H1 (cell line): ENCODE measurements at regions not wholly inside any gene's neighbourhood (a gene's known extent, or its start where the extent isn't known, plus 50 kb on each side); places are given as distances from the start of the nearest gene placed in this dataset.

ENCODE experiments used
- CTCF ChIA-PET: fragments of 300-600 bp; sonication (Branson Sonifier 250); formaldehyde crosslinking; loops from one replicate; lab custom pipeline; 2021; ENCODE audit not compliant: partially characterized antibody; lab: Charles Lee
- POLR2A ChIA-PET: fragments of 300-600 bp; sonication (Branson Sonifier 250); formaldehyde crosslinking; loops from one replicate; lab custom pipeline; 2021; ENCODE audit warnings: inconsistent platforms; ENCODE audit not compliant: partially characterized antibody; lab: Charles Lee
- DNase-seq, 2 experiments: peaks; one replicate each; pipeline versions ENCODE4 v3.0.0 to v3.0.0-alpha.2; 2010 to 2022; ENCODE audit warnings: low spot score in 2 of 2, low read depth in 1 of 2, mixed read lengths in 1 of 2
- FAIRE-seq: peaks from 2 replicates; lab custom pipeline; 2011; peaks lifted over from hg19 to GRCh38; lab: Jason Lieb, UNC
- H2AFZ ChIP-seq: 2 replicates; pipeline ENCODE4 v1.8.1; 2012; ENCODE audit warnings: low read length, inconsistent platforms
- H2AK5ac ChIP-seq: 2 replicates; pipeline ENCODE4 v1.6.1; 2013; ENCODE audit warnings: low read depth, low read length
- H2BK120ac ChIP-seq: replicated peaks from 2 replicates; pipeline ENCODE3; 2013; ENCODE audit warnings: low read depth, low read length, inconsistent platforms
- H2BK12ac ChIP-seq: 2 replicates; pipeline ENCODE4 v1.6.1; 2013; ENCODE audit warnings: low read depth, low read length
- H2BK15ac ChIP-seq: 2 replicates; pipeline ENCODE4 v1.6.1; 2013; ENCODE audit warnings: low read length
- H2BK20ac ChIP-seq: 2 replicates; pipeline ENCODE4 v1.6.1; 2013; ENCODE audit warnings: low read length
- H2BK5ac ChIP-seq: 2 replicates; pipeline ENCODE4 v1.6.1; 2013; ENCODE audit warnings: low read depth, low read length
- H3K14ac ChIP-seq: 2 replicates; pipeline ENCODE4 v1.6.1; 2013; ENCODE audit warnings: inconsistent platforms; ENCODE audit not compliant: insufficient read length
- H3K18ac ChIP-seq: 2 replicates; pipeline ENCODE4 v1.6.1; 2013; ENCODE audit warnings: low read length; ENCODE audit errors: extremely low read depth
- H3K23ac ChIP-seq: 2 replicates; pipeline ENCODE4 v1.6.1; 2013; ENCODE audit warnings: inconsistent platforms; ENCODE audit not compliant: insufficient read length
- H3K23me2 ChIP-seq: 2 replicates; pipeline ENCODE4 v1.6.1; 2013; ENCODE audit warnings: low read depth, low read length
- H3K27ac ChIP-seq: 2 replicates; pipeline ENCODE4 v1.6.1; 2011; ENCODE audit warnings: low read depth, low read length, inconsistent platforms
- H3K27me3 ChIP-seq, 4 experiments: replicated peaks in 1 of 4; 1 replicate in 1 of 4; 2 replicates in 3 of 4; pipeline versions ENCODE4 v1.6.1 to v1.8.1; 2011 to 2013; ENCODE audit warnings: low read length in 3 of 4, mild to moderate bottlenecking in 3 of 4, inconsistent platforms in 2 of 4, mixed read lengths in 2 of 4, moderate library complexity in 1 of 4; ENCODE audit not compliant: control insufficient read depth in 3 of 4, insufficient read depth in 3 of 4; ENCODE audit errors: extremely low read depth in 1 of 4
- H3K36me3 ChIP-seq, 4 experiments: 2 replicates each; pipeline versions ENCODE4 v1.6.1 to v1.8.1; 2011 to 2013; ENCODE audit warnings: mild to moderate bottlenecking in 4 of 4, low read length in 3 of 4, moderate library complexity in 2 of 4, control low read depth in 1 of 4, inconsistent platforms in 1 of 4; ENCODE audit not compliant: insufficient read depth in 4 of 4, control insufficient read depth in 2 of 4
- H3K4ac ChIP-seq: replicated peaks from 2 replicates; pipeline ENCODE3; 2013; ENCODE audit warnings: low read length, low read depth, mixed read lengths, inconsistent platforms; ENCODE audit not compliant: insufficient read length
- H3K4me1 ChIP-seq, 4 experiments: replicated peaks in 1 of 4; 1 replicate in 1 of 4; 2 replicates in 3 of 4; pipeline versions ENCODE4 v1.6.1 to v1.8.1; 2011 to 2013; ENCODE audit warnings: low read length in 3 of 4, inconsistent platforms in 2 of 4, mixed read lengths in 1 of 4; ENCODE audit not compliant: insufficient read depth in 4 of 4, control insufficient read depth in 3 of 4
- H3K4me2 ChIP-seq, 2 experiments: 2 replicates each; pipeline versions ENCODE4 v1.6.1 to v1.8.1; 2011 to 2013; ENCODE audit warnings: low read depth in 2 of 2, low read length in 2 of 2, control low read depth in 1 of 2, inconsistent platforms in 1 of 2, mild to moderate bottlenecking in 1 of 2; ENCODE audit not compliant: insufficient read depth in 1 of 2
- H3K4me3 ChIP-seq, 4 experiments: fragments of 200-600, 300-600 bp in 1 of 4; sonication (generic), shearing (Covaris generic), sonication (Bioruptor Twin) in 1 of 4; 2 replicates each; pipeline versions ENCODE4 v1.5.1 to v1.8.1; 2011 to 2016; ENCODE audit warnings: low read length in 4 of 4, low read depth in 3 of 4, control low read depth in 2 of 4, inconsistent platforms in 2 of 4, mild to moderate bottlenecking in 2 of 4, mixed read lengths in 1 of 4, moderate library complexity in 1 of 4; ENCODE audit not compliant: insufficient read depth in 2 of 4; ENCODE audit errors: extremely low read depth in 1 of 4
- H3K56ac ChIP-seq: replicated peaks from 2 replicates; pipeline ENCODE3; 2013; ENCODE audit warnings: low read depth, mild to moderate bottlenecking, mixed read lengths, low read length, inconsistent platforms; ENCODE audit not compliant: insufficient read length
- H3K79me1 ChIP-seq: 2 replicates; pipeline ENCODE4 v1.6.1; 2013; ENCODE audit warnings: low read depth, low read length, control low read depth
- H3K79me2 ChIP-seq, 2 experiments: 2 replicates each; pipeline versions ENCODE4 v1.6.1 to v1.8.1; 2012 to 2013; ENCODE audit warnings: low read length in 2 of 2, mild to moderate bottlenecking in 2 of 2, inconsistent platforms in 1 of 2; ENCODE audit not compliant: insufficient read depth in 2 of 2, control insufficient read depth in 1 of 2
- H3K9ac ChIP-seq, 4 experiments: replicated peaks in 1 of 4; 1 replicate in 1 of 4; 2 replicates in 3 of 4; pipeline versions ENCODE4 v1.6.1 to v1.8.1; 2011 to 2013; ENCODE audit warnings: low read depth in 3 of 4, low read length in 3 of 4, control low read depth in 2 of 4, mild to moderate bottlenecking in 2 of 4, moderate library complexity in 2 of 4, inconsistent platforms in 1 of 4; ENCODE audit errors: extremely low read depth in 1 of 4
- H3K9me3 ChIP-seq, 2 experiments: 2 replicates each; pipeline versions ENCODE4 v1.6.1 to v1.8.1; 2012 to 2013; ENCODE audit warnings: mild to moderate bottlenecking in 2 of 2, moderate library complexity in 2 of 2, control low read depth in 1 of 2, inconsistent platforms in 1 of 2, low read depth in 1 of 2, low read length in 1 of 2, mixed read lengths in 1 of 2; ENCODE audit not compliant: insufficient read depth in 2 of 2
- H4K20me1 ChIP-seq, 2 experiments: replicated peaks in 1 of 2; 2 replicates each; pipeline versions ENCODE3 to v1.8.1; 2011 to 2013; ENCODE audit warnings: inconsistent platforms in 2 of 2, low read length in 2 of 2, mild to moderate bottlenecking in 1 of 2; ENCODE audit not compliant: insufficient read depth in 2 of 2, control insufficient read depth in 1 of 2
- H4K5ac ChIP-seq: 2 replicates; pipeline ENCODE4 v1.6.1; 2013; ENCODE audit warnings: low read length, low read depth, mixed read lengths, inconsistent platforms; ENCODE audit not compliant: insufficient read length
- H4K8ac ChIP-seq: 2 replicates; pipeline ENCODE4 v1.8.0; 2013; ENCODE audit warnings: mild to moderate bottlenecking, moderate library complexity, low read length, inconsistent platforms; ENCODE audit not compliant: insufficient read depth; ENCODE audit errors: extremely low read depth
- H4K91ac ChIP-seq: replicated peaks from 2 replicates; pipeline ENCODE3; 2013; ENCODE audit warnings: low read length, mixed read lengths, inconsistent platforms; ENCODE audit not compliant: insufficient read length
- CBX5 ChIP-seq: fragments of 300-800, 300-1000 bp; sonication (generic); IDR thresholded peaks from 2 replicates; pipeline ENCODE4 v1.7.1; 2016; ENCODE audit warnings: antibody characterized with exemption, low read length, low read depth
- GTF2F1 ChIP-seq: IDR thresholded peaks from 2 replicates; pipeline ENCODE4 v1.6.1; 2012; ENCODE audit warnings: low read depth, low read length, improper control_type of control experiment, borderline replicate concordance
- MAFK ChIP-seq: IDR thresholded peaks from 2 replicates; pipeline ENCODE4 v1.6.1; 2012; ENCODE audit warnings: low read depth, mild to moderate bottlenecking, improper control_type of control experiment, low read length
- MAX ChIP-seq: IDR thresholded peaks from 2 replicates; pipeline ENCODE4 v1.6.1; 2012; ENCODE audit warnings: inconsistent platforms
- PHF8 ChIP-seq: fragments of 200-600 bp; sonication (generic); conservative IDR thresholded peaks from 2 replicates; pipeline ENCODE4 v1.7.1; 2012; ENCODE audit warnings: low read depth, mild to moderate bottlenecking, inconsistent platforms, low read length, moderate library complexity
- POLR2A ChIP-seq, 2 experiments: IDR thresholded peaks; 1 replicate in 1 of 2; 2 replicates in 1 of 2; pipeline ENCODE4 v1.6.1; 2011; ENCODE audit warnings: low read depth in 2 of 2, low read length in 2 of 2, mild to moderate bottlenecking in 2 of 2; ENCODE audit errors: control extremely low read depth in 1 of 2
- SIN3A ChIP-seq, 2 experiments: IDR thresholded peaks in 1 of 2; conservative IDR thresholded peaks in 1 of 2; 2 replicates each; pipeline ENCODE4 v1.6.1; 2011 to 2012; ENCODE audit warnings: low read length in 2 of 2, improper control_type of control experiment in 1 of 2, low read depth in 1 of 2, mild to moderate bottlenecking in 1 of 2
- SIX5 ChIP-seq: IDR thresholded peaks from 2 replicates; pipeline ENCODE4 v1.6.1; 2011; ENCODE audit warnings: mild to moderate bottlenecking, low read depth, low read length
- SUZ12 ChIP-seq: fragments of 200-600 bp; sonication (generic); IDR thresholded peaks from 2 replicates; pipeline ENCODE4 v1.6.1; 2012; ENCODE audit warnings: mild to moderate bottlenecking, inconsistent platforms, low read length, moderate library complexity, mixed read lengths
- TBP ChIP-seq: IDR thresholded peaks from 2 replicates; pipeline ENCODE4 v1.6.1; 2011; ENCODE audit warnings: low read depth, low read length, improper control_type of control experiment
- YY1 ChIP-seq: IDR thresholded peaks from 2 replicates; pipeline ENCODE4 v1.6.1; 2011; ENCODE audit warnings: low read depth, mild to moderate bottlenecking, low read length
- WGBS, 2 experiments: shearing (Covaris generic) in 1 of 2; methylation state at CpG; one replicate each; pipeline versions ENCODE4 v1.1.6 to v1.1.7; 2013 to 2015; ENCODE audit warnings: low lambda C conversion rate in 2 of 2, mixed read lengths in 2 of 2, inconsistent platforms in 1 of 2, low coverage in 1 of 2, missing lambda C conversion rate in 1 of 2; ENCODE audit not compliant: insufficient replicate concordance in 2 of 2, insufficient coverage in 1 of 2, insufficient read length in 1 of 2; ENCODE audit errors: extremely low coverage in 1 of 2, missing lambda C conversion rate in 1 of 2; 5-methylcytosine and 5-hydroxymethylcytosine counted together

DNA sequence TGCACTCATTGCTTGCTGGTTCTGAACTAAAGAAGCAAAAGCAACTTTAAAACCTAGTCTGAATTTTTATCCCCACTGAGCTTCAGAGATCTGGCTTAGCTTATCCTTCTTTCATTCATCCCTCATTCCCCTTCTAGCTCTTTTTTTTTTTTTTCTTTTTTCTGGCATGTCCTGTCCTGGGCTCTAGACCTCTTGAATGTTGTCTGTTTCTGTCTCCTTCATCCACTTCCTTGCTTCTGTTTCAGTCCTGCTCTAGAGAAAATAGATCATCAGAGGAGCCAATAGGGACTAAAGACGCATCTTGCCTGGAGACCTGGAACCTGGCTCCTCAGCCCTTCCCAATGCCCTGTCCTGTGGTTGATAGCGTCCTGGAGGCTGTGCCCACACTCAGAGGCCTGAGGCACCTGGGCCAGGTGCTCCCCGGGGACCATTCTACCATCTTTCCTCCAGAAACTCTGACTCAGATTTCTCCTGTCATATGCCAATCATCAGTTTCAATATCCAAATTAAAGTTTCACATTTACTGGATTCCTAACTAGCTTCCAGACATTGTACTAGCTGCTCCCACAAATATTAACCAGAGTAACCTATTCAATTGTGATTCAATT is 115.7 kb upstream of the GATB start:
- H3K4me1 ChIP-seq, result peaks cover 4 to 21% (median 16%) of the 10 kb centered on the region in 4 experiments; a peak in 6 of 7 replicates
- H3K9me3 ChIP-seq, result peaks cover 8 to 9% of the 10 kb centered on the region in 2 experiments; a peak in 3 of 4 replicates
- H3K79me2 ChIP-seq, result no peaks in the 10 kb centered on the region
- H2AK5ac ChIP-seq, result no peak overlapping the region
- H2BK120ac ChIP-seq, result peak overlapping the region; percentile 50
- H4K20me1 ChIP-seq, result no peaks in the 10 kb centered on the region
- no peak overlapping the region for H4K8ac ChIP-seq
- no peaks in the 10 kb centered on the region for H3K36me3 ChIP-seq
- H3K4me2 ChIP-seq, result no peak overlapping the region
- H4K5ac ChIP-seq, result no peak overlapping the region
- H3K4ac ChIP-seq, result no peak overlapping the region
- H3K27me3 ChIP-seq, result 0 out of 7 replicates have a peak, but pooled peaks cover 0 to 2% (median 0%) of the 10 kb centered on the region in 4 experiments
- ChIA-PET CTCF (no interaction called here), POLR2A (no interaction called here)
- no peak overlapping the region for H2AFZ ChIP-seq
- H3K27ac ChIP-seq, result no peak overlapping the region
- no peaks in the 10 kb centered on the region for H3K23me2 ChIP-seq
- WGBS, 2 experiments, result 89% methylated on average over 3 of the region's 3 CpGs; no CpG with 5 or more reads in 1 of the 2 experiments
- H2BK12ac ChIP-seq, result no peak overlapping the region
- H3K56ac ChIP-seq, result no peak overlapping the region
- H3K79me1 ChIP-seq, result no peaks in the 10 kb centered on the region
- peak overlapping the region; percentile 68 for H3K18ac ChIP-seq
- peak overlapping the region; percentile 96; the same call in 1 of the 2 replicates for H2BK20ac ChIP-seq
- H4K91ac ChIP-seq, result peak overlapping the region; percentile 59
- H2BK15ac ChIP-seq, result no peak overlapping the region
- no peak for TF ChIP-seq GTF2F1
- no peak for TF ChIP-seq PHF8
- no peak for TF ChIP-seq SIX5
- no peak for TF ChIP-seq CBX5
- no peak for TF ChIP-seq SUZ12
- no peak for TF ChIP-seq MAFK
- no peak for TF ChIP-seq YY1
- no peak for TF ChIP-seq MAX
- no peak for TF ChIP-seq POLR2A (IDR thresholded peaks at IDR 0.05; ENCODE audit: control extremely low read depth in 1 of 2, low read depth in 2 of 2, low read length in 2 of 2)
- no peak for TF ChIP-seq SIN3A (conservative IDR thresholded peaks at IDR 0.05 in 1 of 2, IDR thresholded peaks at IDR 0.05 in 1 of 2; ENCODE audit: low read depth in 1 of 2, low read length in 2 of 2)
- TF ChIP-seq TBP, result no peak
- no peak overlapping the region for H3K23ac ChIP-seq
- no peak overlapping the region for H2BK5ac ChIP-seq
- no peak overlapping the region for H3K9ac ChIP-seq
- no peak overlapping the region for H3K14ac ChIP-seq
- DNase-seq (no peak), FAIRE-seq (no peak)
- H3K4me3 ChIP-seq, result no peak overlapping the region
